ENCODE measurements at regions not wholly inside any gene's neighbourhood (a gene's known extent, or its start where the extent isn't known, plus 50 kb on each side); places are given as distances from the start of the nearest gene placed in this dataset.

DNA sequence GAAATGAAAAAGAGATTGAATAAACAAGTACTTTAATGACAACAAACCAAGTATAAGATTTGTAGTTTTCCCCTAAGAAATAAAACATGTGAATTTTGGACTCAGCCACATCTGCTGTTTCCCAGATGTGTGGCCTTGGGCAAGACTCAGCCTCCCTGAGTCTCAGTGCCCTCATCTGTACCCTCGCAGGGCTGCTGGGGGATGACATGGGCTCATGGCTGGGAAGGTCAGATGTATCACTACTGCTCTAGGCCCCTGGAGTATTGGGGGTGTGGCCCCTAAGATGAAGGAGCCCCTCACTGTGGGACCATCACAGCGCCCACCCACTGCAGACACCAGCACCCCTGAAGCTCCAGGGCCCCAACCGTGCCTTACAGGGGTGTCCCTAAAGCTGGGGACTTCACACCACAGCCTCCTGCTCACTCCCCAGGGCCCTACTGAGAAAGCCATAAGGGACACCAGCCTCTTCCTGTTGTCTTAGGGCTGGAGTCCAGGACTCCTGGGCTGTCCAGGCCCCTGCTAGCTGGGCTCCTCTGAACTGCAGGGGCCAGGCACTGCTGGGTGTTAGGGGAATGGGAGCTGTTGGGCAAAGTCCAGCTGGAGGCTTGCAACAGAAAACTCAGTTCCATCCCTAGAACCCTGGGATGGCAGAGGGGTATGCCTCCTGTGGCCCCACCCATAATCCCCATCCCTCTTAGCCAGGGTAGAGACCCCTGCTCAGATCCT is 104.0 kb upstream of the WNT4 start:
- H3K36me3 ChIP-seq: no peaks in the 10 kb centered on the region
- ATAC-seq (no peak), DNase-seq (no peak)
- 78 to 87% methylated on average over 3 of the region's 3 CpGs for WGBS, 2 donors
- H3K27ac ChIP-seq: no peak overlapping the region
- TF ChIP-seq, protein P1, sequence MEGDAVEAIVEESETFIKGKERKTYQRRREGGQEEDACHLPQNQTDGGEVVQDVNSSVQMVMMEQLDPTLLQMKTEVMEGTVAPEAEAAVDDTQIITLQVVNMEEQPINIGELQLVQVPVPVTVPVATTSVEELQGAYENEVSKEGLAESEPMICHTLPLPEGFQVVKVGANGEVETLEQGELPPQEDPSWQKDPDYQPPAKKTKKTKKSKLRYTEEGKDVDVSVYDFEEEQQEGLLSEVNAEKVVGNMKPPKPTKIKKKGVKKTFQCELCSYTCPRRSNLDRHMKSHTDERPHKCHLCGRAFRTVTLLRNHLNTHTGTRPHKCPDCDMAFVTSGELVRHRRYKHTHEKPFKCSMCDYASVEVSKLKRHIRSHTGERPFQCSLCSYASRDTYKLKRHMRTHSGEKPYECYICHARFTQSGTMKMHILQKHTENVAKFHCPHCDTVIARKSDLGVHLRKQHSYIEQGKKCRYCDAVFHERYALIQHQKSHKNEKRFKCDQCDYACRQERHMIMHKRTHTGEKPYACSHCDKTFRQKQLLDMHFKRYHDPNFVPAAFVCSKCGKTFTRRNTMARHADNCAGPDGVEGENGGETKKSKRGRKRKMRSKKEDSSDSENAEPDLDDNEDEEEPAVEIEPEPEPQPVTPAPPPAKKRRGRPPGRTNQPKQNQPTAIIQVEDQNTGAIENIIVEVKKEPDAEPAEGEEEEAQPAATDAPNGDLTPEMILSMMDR (IDR thresholded peaks at IDR 0.05): no peak
- no peaks in the 10 kb centered on the region for H3K9me3 ChIP-seq
- H3K27me3 ChIP-seq: peaks cover 0 to 65% (median 32%) of the 10 kb centered on the region in 7 donors
- intact Hi-C loops (cut with DNase I): no loop called here
- no peaks in the 10 kb centered on the region for H3K4me1 ChIP-seq
- H3K4me3 ChIP-seq: no peak overlapping the region

DNA sequence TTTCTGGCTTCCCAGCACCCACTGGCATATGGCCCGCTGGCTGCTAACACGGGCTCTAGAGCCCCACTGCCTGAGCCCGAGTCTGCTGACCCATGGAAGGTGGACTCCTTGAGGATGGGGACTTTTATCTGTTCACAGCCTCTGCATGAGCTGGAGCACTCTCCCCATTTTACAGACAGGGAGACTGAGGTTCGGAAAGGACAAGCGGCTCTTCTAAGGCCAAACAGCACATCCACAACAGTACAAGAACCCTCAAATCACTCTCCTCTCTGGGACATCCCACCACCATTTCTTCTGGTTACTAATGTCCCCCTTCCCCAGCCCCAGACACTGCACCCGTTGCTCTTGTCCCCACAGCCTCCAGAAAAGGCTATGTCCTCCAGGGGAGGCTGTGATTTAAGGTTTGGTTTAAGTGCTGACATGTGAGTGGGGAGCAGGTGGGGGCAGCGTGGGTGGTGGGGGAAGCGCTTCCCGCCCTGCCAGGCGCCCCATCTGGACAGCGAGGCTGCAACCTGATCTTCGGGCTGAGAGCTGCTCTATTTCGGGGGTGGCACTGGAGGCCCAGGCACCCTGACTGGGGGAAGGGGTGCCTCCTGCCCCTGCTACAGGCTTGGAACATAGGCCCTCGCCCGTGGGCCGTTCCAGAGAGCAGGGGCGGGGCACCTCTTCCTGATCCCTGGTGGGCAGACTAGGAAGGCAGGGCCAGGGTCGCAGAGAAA is 104.8 kb upstream of the WNT4 start:
- intact Hi-C loops (cut with DNase I): no loop called here
- Histone ChIP-seq H3K27ac (no peak overlapping the region), H3K9me3 (no peaks in the 10 kb centered on the region), H3K36me3 (no peaks in the 10 kb centered on the region), H3K4me1 (no peaks in the 10 kb centered on the region), H3K27me3 (peaks cover 0 to 72% (median 39%) of the 10 kb centered on the region in 7 donors), H3K4me3 (no peak overlapping the region)
- TF ChIP-seq, protein P1 (IDR thresholded peaks at IDR 0.05): no peak
- 67 to 68% methylated on average over 18 of the region's 18 CpGs for WGBS, 2 donors
- no peak for DNase-seq
- ATAC-seq: peak in 1 of 8 donors; percentile 7

DNA sequence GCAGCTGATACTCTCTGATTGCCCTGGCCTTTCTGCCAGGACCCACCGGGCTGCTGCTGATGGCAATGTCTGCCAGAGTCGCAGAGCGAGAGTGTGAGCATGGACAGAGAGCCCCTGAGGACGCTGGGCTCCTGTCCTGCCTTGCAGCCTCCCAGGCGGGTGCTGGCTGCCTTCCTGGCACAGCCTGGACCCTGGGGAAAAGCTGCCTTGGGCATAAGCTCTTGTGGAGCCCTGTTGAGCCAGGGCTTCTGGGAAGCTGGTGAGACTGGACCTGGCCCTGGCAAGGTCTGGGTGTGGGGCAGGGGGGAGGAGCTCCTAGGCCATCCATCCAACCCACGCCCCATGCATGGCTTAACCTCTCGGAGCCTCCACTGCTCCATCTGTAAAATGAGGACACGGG is 105.8 kb upstream of the WNT4 start:
- no peak overlapping the region for H3K27ac ChIP-seq
- TF ChIP-seq, protein P1 (IDR thresholded peaks at IDR 0.05): no peak
- WGBS, 2 donors: 69 to 76% methylated on average over 8 of the region's 8 CpGs
- ATAC-seq (no peak), DNase-seq (no peak)
- no peaks in the 10 kb centered on the region for H3K4me1 ChIP-seq
- no peak overlapping the region for H3K4me3 ChIP-seq
- no peaks in the 10 kb centered on the region for H3K9me3 ChIP-seq
- intact Hi-C loops (cut with DNase I): no loop called here
- H3K27me3 ChIP-seq: peaks cover 0 to 80% (median 42%) of the 10 kb centered on the region in 7 donors
- H3K36me3 ChIP-seq: no peaks in the 10 kb centered on the region

DNA sequence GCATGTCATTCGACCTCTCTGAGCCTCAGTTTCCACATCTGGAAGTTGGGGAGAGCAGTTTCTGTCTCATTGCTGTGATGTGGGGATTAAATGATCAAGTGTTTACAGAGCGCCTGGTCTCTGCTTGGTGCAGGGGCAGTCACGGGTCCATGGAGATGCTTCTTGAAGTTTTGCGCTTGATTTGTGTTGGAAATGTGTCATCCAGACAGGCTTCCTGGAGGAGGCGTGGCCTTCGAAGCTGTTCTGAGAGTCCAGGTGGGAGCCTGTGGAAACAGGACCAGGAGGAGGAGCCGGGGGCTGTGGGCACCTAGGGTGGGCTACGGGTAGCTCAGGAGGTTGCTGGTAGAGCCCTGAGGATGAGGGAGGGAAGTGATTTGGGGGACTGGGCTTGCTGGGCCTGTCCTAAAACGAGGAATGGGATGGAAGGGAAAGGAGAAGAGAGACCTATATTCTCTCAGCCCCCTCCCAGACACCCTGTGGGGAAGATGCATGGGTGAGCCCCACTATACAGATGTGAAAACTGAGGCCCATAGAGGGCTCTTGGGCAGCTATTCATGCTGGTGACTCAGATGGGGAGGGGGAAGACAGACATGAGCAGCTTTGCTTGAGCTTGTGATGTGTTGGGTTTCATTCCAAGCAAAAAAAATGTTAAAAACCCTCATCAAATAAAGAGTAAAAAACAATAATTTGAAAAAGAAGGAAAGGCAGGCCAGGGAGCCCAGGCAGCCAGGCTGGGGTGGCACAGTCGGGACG is 107.2 kb upstream of the WNT4 start:
- Histone ChIP-seq H3K36me3 (no peaks in the 10 kb centered on the region), H3K27me3 (peaks cover 0 to 86% (median 50%) of the 10 kb centered on the region in 7 donors), H3K9me3 (no peaks in the 10 kb centered on the region), H3K4me1 (no peaks in the 10 kb centered on the region), H3K27ac (no peak overlapping the region), H3K4me3 (no peak overlapping the region)
- no peak for DNase-seq
- TF ChIP-seq, protein P1 (IDR thresholded peaks at IDR 0.05): no peak
- intact Hi-C loops (cut with DNase I): no loop called here
- 78% methylated on average over 11 of the region's 11 CpGs for WGBS, 2 donors
- ATAC-seq: no peak
